BLaER1 (cell line): ENCODE measurements at regions not wholly inside any gene's neighbourhood (a gene's known extent, or its start where the extent isn't known, plus 50 kb on each side); places are given as distances from the start of the nearest gene placed in this dataset.
"Not testable (repeated sequence)": the region's sequence is repeated elsewhere in the genome, so short reads cannot be mapped to it uniquely, and the experiment has no call there.

Experiments
- H3K27ac ChIP-seq: shearing (Covaris generic); formaldehyde crosslinking; 2 replicates; pipeline ENCODE4 v1.8.1; 2022
- H3K27me3 ChIP-seq: shearing (Covaris generic); formaldehyde crosslinking; 2 replicates; pipeline ENCODE4 v1.8.1; 2022
- H3K36me3 ChIP-seq: shearing (Covaris generic); formaldehyde crosslinking; 2 replicates; pipeline ENCODE4 v1.8.1; 2022
- H3K4me1 ChIP-seq: shearing (Covaris generic); formaldehyde crosslinking; 2 replicates; pipeline ENCODE4 v1.8.1; 2022
- H3K4me2 ChIP-seq: shearing (Covaris generic); formaldehyde crosslinking; 2 replicates; pipeline ENCODE4 v1.8.1; 2022
- H3K4me3 ChIP-seq: shearing (Covaris generic); formaldehyde crosslinking; 2 replicates; pipeline ENCODE4 v1.8.1; 2022
- H3K9ac ChIP-seq: shearing (Covaris generic); formaldehyde crosslinking; 2 replicates; pipeline ENCODE4 v1.8.1; 2022
- H3K9me3 ChIP-seq: shearing (Covaris generic); formaldehyde crosslinking; 2 replicates; pipeline ENCODE4 v1.8.1; 2022
- H4K20me1 ChIP-seq: shearing (Covaris generic); formaldehyde crosslinking; 2 replicates; pipeline ENCODE4 v1.8.1; 2022
- Cebpa-rat ChIP-seq: shearing (Covaris generic); IDR thresholded peaks from 2 replicates; pipeline ENCODE4 v1.8.1; 2022

DNA sequence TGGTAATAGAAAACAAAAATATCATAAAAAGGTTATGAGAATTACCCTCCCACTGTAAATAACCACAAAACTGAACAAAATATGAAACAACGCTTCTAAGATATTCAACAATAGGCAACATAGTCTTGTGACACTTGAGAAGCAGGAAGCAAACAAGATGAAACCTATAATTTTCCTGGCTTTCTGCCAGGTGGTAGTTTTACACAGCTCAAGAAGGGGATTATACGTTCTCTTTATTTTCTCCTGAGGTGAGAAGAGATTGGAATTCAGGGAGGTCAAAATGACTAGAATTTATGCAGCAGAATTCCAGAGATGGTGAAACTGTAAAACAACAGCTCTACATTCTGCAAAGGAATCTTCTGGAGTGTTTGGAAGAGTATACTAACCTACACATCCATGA lies 186.0 kb downstream of the HHIP start:
- Histone ChIP-seq H3K4me1 (no peaks in the 10 kb centered on the region), H3K36me3 (no peaks in the 10 kb centered on the region), H4K20me1 (no peaks in the 10 kb centered on the region), H3K9me3 (no peaks in the 10 kb centered on the region), H3K9ac (no peak overlapping the region), H3K27ac (no peak overlapping the region), H3K4me3 (no peak overlapping the region), H3K27me3 (no peaks in the 10 kb centered on the region), H3K4me2 (no peak overlapping the region)
- no peak for TF ChIP-seq Cebpa-rat

DNA sequence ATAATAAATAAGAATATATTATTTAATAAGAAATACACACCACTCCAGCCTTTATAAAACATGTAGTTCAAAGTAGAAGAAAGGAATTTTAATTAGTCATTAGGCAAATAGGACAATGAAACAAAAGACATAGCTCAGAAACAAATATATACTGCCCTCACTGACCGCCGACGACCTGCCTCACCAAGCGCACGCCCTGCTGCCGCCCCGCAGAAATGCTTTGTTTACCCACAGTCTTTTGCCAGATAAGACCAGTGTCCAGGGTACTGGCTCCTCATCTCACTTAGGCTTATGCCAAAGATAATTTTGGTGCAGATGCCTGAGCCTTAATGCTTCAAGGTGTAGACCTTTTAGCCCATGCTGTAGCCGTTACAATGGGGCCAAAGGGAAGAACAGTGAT lies 199.5 kb downstream of the HHIP start:
- Histone ChIP-seq H4K20me1 (no peaks in the 10 kb centered on the region), H3K36me3 (no peaks in the 10 kb centered on the region), H3K4me1 (no peaks in the 10 kb centered on the region), H3K9me3 (no peaks in the 10 kb centered on the region), H3K27ac (no peak overlapping the region), H3K4me3 (no peak overlapping the region), H3K27me3 (no peaks in the 10 kb centered on the region), H3K9ac (no peak overlapping the region), H3K4me2 (no peak overlapping the region)
- no peak for TF ChIP-seq Cebpa-rat

DNA sequence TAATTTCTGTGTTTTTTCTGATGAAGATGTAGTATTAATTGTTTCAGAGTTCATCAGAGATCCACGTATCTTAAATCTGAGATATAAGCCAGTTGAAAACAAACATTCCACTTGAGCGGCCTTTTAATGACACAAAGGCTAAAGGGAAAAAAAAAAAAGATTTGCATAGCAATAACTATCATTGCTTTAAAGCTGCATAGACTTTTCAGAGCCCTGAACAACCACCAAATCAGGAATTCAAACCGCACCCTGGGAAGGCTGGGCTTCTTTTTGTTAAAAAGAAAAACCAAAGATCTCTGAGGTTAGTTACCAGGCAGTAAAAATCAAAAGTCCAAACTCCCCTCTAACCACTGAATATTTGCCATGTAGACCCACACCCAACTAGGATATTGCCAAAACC lies 206.0 kb downstream of the HHIP start:
- Histone ChIP-seq H3K36me3 (no peaks in the 10 kb centered on the region), H4K20me1 (no peaks in the 10 kb centered on the region), H3K4me1 (no peaks in the 10 kb centered on the region), H3K4me3 (no peak overlapping the region), H3K27me3 (no peaks in the 10 kb centered on the region), H3K4me2 (no peak overlapping the region), H3K27ac (no peak overlapping the region), H3K9ac (no peak overlapping the region), H3K9me3 (no peaks in the 10 kb centered on the region)
- TF ChIP-seq Cebpa-rat, result no peak

DNA sequence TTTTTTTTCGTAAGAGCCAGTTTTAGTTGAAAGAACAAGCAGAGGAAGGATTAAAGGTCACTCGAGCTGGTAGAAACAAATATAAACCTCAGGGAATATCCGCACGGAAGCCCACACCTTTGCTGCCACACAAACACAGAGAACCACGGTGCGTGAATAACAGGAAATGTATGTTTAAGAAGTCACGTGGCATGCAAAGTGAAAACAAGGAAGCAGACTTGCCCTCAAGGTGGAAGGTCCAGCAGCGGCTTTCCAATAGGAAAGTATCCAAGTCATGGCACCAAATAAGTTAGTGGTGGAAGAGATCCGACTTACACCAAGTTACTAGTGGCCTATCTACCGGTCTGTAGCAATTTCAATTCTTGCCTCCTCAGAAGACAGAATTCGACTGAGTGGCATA lies 215.5 kb downstream of the HHIP start:
- H3K27me3 ChIP-seq, result no peaks in the 10 kb centered on the region
- no peaks in the 10 kb centered on the region for H3K36me3 ChIP-seq
- H3K27ac ChIP-seq, result no peak overlapping the region
- TF ChIP-seq Cebpa-rat, result no peak
- no peak overlapping the region for H3K9ac ChIP-seq
- H4K20me1 ChIP-seq, result no peaks in the 10 kb centered on the region
- H3K4me2 ChIP-seq, result no peak overlapping the region
- H3K9me3 ChIP-seq, result peaks cover 23% of the 10 kb centered on the region
- H3K4me1 ChIP-seq, result no peaks in the 10 kb centered on the region
- H3K4me3 ChIP-seq, result no peak overlapping the region

DNA sequence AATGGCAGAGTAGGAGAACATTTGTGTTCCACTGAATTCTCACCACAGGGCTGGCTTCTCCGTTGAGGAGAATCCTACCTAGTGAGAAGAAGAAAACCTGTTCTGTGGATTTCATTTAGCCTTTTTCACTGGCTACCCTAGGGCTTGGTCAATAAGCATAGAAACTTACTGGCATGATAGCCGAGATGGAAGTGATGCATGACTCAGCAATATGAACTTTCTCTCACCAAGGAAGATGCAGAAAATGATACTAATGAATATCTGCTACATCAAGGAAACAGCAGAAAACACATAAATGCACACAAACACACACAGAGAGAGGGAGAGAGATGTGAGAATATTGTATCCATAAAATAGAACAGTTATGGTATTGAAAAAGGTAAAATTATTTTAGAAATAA lies 216.3 kb downstream of the HHIP start:
- Histone ChIP-seq H3K4me1 (no peaks in the 10 kb centered on the region), H3K9me3 (peaks cover 30% of the 10 kb centered on the region), H3K4me2 (no peak overlapping the region), H3K27me3 (no peaks in the 10 kb centered on the region), H3K4me3 (no peak overlapping the region), H3K27ac (no peak overlapping the region), H3K36me3 (no peaks in the 10 kb centered on the region), H4K20me1 (no peaks in the 10 kb centered on the region), H3K9ac (no peak overlapping the region)
- no peak for TF ChIP-seq Cebpa-rat

DNA sequence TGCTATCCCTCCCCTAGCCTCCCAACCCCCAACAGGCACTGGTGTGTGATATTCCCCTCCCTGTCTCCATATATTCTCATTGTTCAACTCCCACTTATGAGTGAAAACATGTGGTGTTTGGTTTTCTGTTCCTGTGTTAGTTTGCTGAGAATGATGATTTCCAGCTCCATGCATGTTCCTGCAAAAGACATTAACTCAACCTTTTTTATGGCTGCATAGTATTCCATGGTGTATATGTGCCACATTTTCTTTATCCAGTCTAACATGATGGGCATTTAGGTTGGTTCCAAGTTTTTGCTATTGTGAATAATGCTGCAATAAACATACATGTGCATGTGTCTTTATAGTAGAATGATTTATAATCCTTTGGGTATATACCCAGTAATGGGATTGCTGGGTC lies 218.9 kb downstream of the HHIP start:
- not testable (repeated sequence) for H3K36me3 ChIP-seq, H3K9ac ChIP-seq

DNA sequence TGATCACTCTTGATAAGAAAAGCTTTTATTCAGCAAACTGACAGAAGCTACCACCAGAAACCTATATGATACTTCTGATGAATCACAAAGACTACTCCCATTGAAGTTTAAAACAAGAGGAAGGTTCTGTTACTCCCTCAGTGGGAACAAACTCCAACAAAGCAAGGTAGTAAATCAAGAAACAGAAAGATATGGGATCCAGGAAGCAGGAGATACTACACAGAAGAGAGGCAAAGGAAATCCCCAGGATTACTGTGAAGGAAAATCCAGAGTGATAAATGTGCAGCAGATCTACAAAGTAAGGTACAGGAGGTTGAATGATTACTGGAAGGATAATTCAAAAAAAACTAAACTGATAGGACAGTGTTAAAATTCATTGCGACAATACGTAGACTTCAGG lies 222.4 kb downstream of the HHIP start:
- Histone ChIP-seq H3K4me2 (no peak overlapping the region), H3K4me3 (no peak overlapping the region), H4K20me1 (no peaks in the 10 kb centered on the region), H3K36me3 (no peaks in the 10 kb centered on the region), H3K4me1 (no peaks in the 10 kb centered on the region), H3K27ac (no peak overlapping the region), H3K9ac (no peak overlapping the region), H3K9me3 (peaks cover 9% of the 10 kb centered on the region), H3K27me3 (no peaks in the 10 kb centered on the region)
- no peak for TF ChIP-seq Cebpa-rat

More for the DNA sequence above, 218.9 kb downstream of the HHIP start:
- H3K27me3 ChIP-seq, H3K4me3 ChIP-seq, H3K27ac ChIP-seq, H3K4me1 ChIP-seq, H4K20me1 ChIP-seq, H3K4me2 ChIP-seq: not testable (repeated sequence)
- peaks cover 25% of the 10 kb centered on the region for H3K9me3 ChIP-seq

DNA sequence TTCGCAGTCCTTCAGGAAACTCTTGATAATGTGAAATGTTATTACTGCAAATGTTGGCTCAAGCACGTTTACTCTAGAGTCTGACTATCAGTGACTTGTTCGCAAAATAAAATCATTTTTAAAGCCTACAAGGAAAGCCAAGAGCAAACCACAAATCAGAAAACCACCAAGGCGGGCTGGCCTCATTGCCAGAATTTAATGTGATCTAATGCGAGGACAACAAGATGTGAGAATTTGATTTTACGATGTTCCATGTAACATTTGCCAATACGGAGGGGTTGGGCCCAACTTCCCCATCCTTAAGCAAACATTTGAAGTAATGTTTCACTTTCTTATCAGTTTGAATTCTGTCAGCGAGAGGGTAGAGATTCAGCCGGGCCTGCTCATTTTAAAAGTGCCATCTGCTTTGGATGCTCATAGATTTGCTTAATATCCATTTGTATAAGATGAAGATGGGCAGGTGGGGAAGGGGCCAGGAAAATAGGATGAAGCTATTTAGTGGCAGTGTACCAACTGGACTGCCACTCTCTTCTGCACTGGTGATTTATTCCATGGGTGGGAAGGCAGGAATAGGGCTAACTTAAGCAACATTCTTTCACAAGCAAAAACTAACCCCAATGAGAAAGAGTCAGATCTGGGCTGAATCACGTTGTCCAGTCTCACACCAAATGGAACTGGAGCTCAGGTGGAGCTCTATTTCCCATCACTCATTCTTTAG lies 225.3 kb downstream of the ANAPC10 start:
- no peaks in the 10 kb centered on the region for H3K4me1 ChIP-seq
- no peaks in the 10 kb centered on the region for H3K27me3 ChIP-seq
- no peak overlapping the region for H3K27ac ChIP-seq
- H3K9me3 ChIP-seq, result no peaks in the 10 kb centered on the region
- no peak for TF ChIP-seq Cebpa-rat
- no peaks in the 10 kb centered on the region for H3K36me3 ChIP-seq
- H4K20me1 ChIP-seq, result no peaks in the 10 kb centered on the region
- H3K4me3 ChIP-seq, result no peak overlapping the region
- H3K4me2 ChIP-seq, result no peak overlapping the region
- H3K9ac ChIP-seq, result no peak overlapping the region

DNA sequence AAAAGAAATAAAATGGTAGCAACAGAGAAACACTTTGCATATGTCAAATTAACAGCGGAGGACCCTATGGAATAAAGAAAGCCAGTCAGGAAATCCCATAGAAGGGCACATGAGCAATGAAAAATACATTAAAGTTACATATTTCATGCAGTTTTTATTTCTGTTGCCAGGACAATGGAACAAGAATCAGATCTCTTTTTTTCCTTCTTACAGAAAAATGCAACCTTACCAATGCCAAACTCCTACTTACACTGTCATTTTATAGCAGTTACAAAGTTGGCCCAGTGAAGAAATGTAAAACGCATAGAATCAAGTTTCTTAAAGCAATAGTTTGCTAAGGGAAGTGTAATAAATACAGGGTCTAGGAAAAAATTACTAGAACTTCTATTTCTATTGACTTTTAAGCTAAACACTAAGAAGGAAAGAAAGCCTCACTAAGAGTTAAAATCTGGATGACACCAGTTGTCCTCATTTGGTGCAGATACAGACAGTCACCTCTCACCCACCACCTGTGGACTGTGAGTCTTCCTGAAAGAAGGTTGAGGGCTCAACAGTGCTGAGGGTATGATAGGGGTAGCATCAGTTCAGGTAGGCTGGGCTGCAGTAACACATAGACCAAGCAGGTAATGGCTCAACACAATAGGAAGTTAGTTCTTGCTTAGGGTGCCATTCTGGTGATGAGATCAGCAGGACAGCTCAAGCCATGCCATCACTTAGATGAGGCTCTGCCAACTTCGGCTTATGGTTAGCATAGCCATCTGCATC lies 224.6 kb downstream of the ANAPC10 start:
- H3K36me3 ChIP-seq, result no peaks in the 10 kb centered on the region
- no peak for TF ChIP-seq Cebpa-rat
- no peak overlapping the region for H3K27ac ChIP-seq
- no peaks in the 10 kb centered on the region for H3K4me1 ChIP-seq
- H4K20me1 ChIP-seq, result no peaks in the 10 kb centered on the region
- no peak overlapping the region for H3K9ac ChIP-seq
- H3K9me3 ChIP-seq, result no peaks in the 10 kb centered on the region
- H3K27me3 ChIP-seq, result no peaks in the 10 kb centered on the region
- H3K4me2 ChIP-seq, result no peak overlapping the region
- no peak overlapping the region for H3K4me3 ChIP-seq

DNA sequence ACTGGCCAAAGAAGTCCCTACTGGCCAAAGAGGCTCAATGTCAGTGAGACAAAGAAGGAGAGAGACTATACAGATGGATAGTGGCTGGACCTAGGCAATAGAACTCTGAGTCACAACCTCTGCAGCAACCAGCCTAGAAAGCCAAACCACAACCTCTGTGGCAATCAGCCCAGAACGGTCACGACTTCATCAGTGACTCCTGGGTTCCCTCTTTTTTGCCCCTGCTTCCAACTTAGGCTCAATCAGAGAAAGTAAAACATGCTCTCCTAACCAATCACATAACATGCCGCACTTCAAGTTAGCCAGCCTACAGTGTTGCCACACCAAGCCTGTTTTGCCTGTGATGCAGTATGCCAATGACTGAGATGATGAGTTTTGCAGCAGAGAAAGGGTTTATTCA lies 203.4 kb downstream of the ANAPC10 start:
- Histone ChIP-seq H3K27me3 (no peaks in the 10 kb centered on the region), H3K36me3 (no peaks in the 10 kb centered on the region), H3K4me2 (no peak overlapping the region), H3K4me1 (no peaks in the 10 kb centered on the region), H3K9me3 (no peaks in the 10 kb centered on the region), H3K27ac (no peak overlapping the region), H3K9ac (no peak overlapping the region), H3K4me3 (no peak overlapping the region), H4K20me1 (no peaks in the 10 kb centered on the region)
- TF ChIP-seq Cebpa-rat, result no peak
